ENCODE measurements at regions not wholly inside any gene's neighbourhood (a gene's known extent, or its start where the extent isn't known, plus 50 kb on each side); places are given as distances from the start of the nearest gene placed in this dataset.

DNA sequence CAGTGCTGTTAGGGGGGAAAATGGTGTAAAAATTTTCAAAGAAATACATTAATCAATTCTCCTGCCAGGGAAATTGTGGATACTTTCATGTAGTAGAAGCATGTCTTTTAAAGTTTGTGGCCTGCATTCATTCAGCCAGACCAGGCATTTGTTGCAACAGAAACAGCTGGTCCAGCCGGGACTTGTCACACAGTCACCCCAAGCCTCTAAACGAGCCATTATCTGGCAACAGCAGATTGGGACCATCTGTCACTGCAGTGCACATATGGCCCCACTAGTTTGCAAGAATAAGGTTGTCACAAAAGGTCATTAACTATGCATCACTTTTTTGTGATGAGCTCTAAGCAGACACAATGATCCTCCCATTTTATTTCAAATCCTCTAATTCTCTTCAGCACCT is 193.9 kb downstream of the PHLDA1 start:
- TF ChIP-seq CEBPB (IDR thresholded peaks at IDR 0.05) (no peak), CREB1 (IDR thresholded peaks at IDR 0.05; ENCODE audit: low read depth) (no peak), YY1 (IDR thresholded peaks at IDR 0.05; ENCODE audit: low read depth) (no peak)

All from Ishikawa (cell line).